NAMALWA (cell line): ENCODE measurements at regions not wholly inside any gene's neighbourhood (a gene's known extent, or its start where the extent isn't known, plus 50 kb on each side); places are given as distances from the start of the nearest gene placed in this dataset.

Source experiments
- DNase-seq: peaks from one replicate; pipeline ENCODE4 v3.0.0-alpha.2; 2015; ENCODE audit warnings: low spot score

- no peak for DNase-seq
Observed at GRCh38 chr4:180281724-180282123, 1961.5 kb upstream of the TENM3 start.

- no peak for DNase-seq
Observed at GRCh38 chr4:180284267-180284666, 1958.9 kb upstream of the TENM3 start.

DNA sequence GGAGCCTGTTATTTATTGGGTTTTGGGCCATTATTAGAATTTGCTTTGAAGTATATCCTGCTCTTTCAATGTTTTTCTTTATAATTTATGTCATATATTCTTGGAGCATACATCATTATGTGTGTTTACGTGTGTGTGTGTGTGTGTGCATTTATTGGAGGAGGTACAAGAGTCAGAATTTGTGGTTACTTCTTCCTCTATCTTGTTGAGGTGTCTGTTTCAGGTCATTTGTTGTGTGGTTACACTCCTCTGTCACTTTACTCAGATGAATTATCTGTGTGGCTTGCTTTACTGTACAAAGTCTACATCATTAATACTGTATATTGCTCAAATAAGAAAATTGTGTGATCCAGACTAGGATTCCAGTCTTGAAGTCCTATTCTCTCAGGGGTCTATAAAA, 1957.4 kb upstream of the TENM3 start:
- no peak for DNase-seq

DNA sequence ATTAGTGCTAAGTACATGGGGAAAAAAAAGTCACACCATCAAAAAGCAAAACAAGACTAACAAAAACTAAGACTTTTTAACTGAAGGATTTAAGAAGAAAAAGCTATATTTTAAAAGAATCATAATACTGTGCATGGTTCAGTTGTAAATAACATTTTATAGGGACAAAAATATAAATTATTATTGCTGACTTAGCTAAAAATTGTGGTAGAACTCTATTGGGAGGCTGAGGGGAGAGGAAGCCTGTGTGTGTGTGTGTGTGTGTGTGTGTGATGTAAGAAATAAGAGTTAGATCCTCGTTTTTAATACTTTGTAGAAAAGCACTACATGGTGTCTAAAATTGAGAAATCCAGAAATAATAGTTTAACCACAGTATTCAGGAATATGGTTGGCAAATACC, 1950.9 kb upstream of the TENM3 start:
- no peak for DNase-seq

DNA sequence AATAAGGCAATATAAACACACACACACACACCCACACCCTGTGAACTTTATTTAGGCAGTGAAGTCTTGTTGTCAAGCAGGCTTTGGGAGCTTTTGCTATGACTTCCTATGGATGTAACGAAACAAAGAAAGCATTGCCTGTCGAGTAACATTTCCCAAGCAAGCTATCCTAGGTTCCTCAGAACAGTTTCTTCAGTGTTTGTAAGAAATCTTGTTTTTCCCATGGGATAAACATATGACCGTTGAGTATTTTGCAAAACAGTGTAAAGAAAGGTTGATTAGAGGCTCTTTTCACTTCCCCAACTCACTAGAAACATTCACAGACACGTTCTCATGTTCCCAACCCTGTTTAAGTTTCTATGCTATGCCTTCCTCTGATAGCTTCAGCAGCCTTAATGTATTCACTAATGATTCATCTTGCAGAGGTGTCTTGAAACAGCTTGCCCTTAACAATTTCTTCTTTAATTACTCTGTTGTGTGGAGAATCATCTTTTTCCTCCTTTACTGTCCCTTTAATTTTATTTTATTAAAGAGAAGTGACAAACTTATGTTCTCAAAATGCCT, 1947.1 kb upstream of the TENM3 start:
- no peak for DNase-seq

- DNase-seq: no peak
Observed at GRCh38 chr4:180304321-180304720, 1938.9 kb upstream of the TENM3 start.

GRCh38 chr4:180310616-180311015, 1932.6 kb upstream of the TENM3 start:
- no peak for DNase-seq

- DNase-seq: peak; percentile 46
Observed at GRCh38 chr4:180314972-180315371, 1928.2 kb upstream of the TENM3 start.

DNA sequence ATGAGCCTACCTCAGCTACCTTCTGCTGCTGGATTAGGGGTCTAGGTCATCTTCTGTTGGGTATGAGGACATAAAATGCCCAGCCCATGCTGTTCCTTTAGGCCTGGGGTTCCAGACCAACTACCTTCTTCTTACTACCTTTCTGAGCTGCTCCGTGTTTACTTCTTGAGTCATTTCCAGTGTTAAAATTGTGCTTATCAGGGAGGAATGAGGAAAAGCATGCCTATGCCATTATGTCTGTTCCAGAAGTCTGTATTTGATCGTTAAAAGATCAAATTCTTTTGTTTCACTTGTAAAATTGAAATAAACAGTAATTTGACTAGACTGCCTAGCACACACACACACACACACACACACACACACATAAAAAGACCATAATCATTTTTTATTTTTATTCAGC, 1912.7 kb upstream of the TENM3 start:
- no peak for DNase-seq

DNA sequence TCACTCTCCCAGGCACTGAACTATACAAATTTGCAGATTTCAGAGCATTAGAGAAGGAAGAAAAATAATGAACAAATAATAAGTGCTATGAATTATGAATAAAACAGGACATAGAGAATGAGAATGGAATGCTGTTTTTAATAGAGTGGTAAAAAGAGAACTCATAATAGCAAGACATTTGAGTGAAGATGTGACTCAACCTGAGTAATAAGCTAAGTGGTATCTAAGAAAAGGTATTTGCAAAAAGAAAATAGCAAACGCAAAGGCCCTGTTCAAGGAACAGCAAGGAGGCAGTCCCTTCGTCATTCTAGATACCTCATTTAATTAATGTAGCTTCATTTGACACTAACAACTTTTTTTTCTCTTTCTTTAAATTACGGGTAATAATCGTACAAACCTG, 1910.0 kb upstream of the TENM3 start:
- DNase-seq: no peak

DNA sequence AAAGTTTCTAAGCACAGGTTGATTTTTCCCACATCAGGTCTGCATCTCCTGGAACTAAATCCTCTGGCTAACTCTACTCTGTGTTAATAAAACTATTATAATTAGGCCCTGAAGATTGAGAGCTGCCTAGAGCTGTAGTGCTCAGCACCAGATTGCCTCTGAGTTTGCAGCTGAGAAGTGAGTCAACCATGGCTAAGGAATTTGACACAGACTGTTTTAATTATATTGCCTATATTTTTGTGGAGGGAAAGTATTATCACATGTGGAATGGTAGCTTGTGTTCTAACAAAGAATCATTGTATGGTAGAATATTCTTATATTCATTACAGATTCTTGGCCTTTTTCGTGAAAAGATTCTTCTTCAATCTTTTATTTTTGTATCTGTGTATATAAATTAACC, 1907.6 kb upstream of the TENM3 start:
- DNase-seq: no peak

GRCh38 chr4:180336494-180337090, 1906.6 kb upstream of the TENM3 start:
- DNase-seq: no peak

DNA sequence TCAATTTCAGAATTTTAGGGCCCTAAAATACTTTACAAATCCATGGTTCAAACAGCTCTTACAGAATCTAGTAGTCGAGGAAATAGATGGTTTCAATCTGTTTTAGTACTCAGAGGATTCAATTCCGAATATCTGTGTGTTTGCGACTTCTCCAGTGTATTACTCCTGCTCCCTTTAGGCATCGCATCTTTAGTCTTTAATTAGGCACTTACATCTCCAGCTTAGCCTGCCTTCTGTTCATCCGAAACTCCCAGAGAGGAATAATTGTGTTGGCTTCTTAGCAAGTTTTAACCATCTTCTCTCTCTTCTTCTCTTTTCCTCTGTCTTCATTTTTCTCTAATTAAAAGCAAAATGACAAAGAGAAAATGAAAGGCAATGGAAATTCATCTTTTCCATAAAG, 1901.3 kb upstream of the TENM3 start:
- DNase-seq: no peak

- no peak for DNase-seq
Observed at GRCh38 chr4:180350901-180351300, 1892.3 kb upstream of the TENM3 start.

DNA sequence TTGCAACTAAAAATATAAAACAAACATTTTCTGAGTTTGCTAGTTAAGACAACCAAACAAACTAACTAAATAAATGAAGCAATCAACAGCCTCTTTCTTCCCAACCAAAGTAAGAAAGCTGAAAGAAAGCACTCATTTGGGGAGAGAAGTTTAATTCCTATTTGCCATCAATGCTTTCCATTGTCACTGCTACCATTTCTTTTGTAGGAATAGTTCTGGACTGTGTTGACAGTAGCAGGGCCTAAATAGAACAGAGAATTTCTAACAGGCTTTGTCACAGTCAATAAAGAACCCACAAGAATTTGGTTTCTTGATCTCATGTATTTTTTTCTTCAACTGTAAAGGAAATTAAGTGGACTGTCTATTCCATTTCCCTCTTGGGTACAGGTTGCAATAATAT, 1886.4 kb upstream of the TENM3 start:
- DNase-seq: no peak

GRCh38 chr4:180360113-180360512, 1883.1 kb upstream of the TENM3 start:
- peak; percentile 15 for DNase-seq

DNA sequence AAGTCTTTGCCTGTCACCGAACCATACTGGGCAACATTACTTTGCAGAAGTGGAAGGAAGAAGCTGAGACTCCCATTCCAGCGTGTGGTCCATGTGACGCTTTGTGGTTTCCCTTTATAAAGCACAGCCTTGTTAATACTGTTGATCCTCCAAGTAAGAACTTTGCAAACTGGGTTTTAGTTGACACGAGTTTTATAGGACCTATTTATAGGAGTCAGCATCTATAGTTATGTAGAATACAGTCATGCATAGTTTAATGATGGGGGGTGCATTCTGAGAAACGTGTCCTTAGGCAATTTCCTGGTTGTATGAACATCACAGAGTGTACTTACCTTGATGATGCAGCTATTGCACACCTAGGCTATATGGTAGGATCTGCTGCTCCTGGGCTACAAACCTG, 1879.4 kb upstream of the TENM3 start:
- no peak for DNase-seq

- DNase-seq: no peak
Observed at GRCh38 chr4:180372691-180373090, 1870.5 kb upstream of the TENM3 start.

- no peak for DNase-seq
Observed at GRCh38 chr4:180377741-180378140, 1865.5 kb upstream of the TENM3 start.

- no peak for DNase-seq
Observed at GRCh38 chr4:180380733-180381132, 1862.5 kb upstream of the TENM3 start.

DNA sequence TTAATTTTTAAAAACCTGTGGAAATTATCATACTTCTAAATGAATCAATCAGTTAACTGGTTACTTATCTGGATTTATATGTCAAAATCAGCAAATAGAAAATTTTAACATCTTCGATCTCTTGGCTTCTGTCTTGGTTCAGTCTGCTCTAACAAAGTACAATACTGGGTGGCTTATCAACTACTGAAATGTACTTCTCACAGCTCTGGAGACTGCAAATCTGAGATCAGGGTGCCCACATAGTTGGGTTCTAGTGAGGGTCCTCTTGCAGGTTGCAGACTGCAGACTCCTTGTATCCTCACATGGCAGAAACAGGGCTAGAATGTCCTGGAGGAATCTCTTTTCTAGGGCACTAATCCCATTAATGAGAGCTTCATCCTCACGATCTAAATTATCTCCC, 1851.6 kb upstream of the TENM3 start:
- no peak for DNase-seq

- no peak for DNase-seq
Observed at GRCh38 chr4:180394312-180394711, 1848.9 kb upstream of the TENM3 start.

GRCh38 chr4:180394730-180395129, 1848.5 kb upstream of the TENM3 start:
- no peak for DNase-seq

GRCh38 chr4:180398564-180398963, 1844.6 kb upstream of the TENM3 start:
- no peak for DNase-seq
